Caco-2 (cell line): ENCODE measurements at regions not wholly inside any gene's neighbourhood (a gene's known extent, or its start where the extent isn't known, plus 50 kb on each side); places are given as distances from the start of the nearest gene placed in this dataset.

Experiments
- BruUV-seq: library from RNA; stranded (reverse); fragments of 400-500 nt; replicated peaks from 2 replicates; lab custom pipeline; 2021; lab: Mats Ljungman, UMichigan
- CTCF ChIA-PET: fragments of 300-600 bp; sonication (Branson Sonifier 250); formaldehyde crosslinking; loops from one replicate; lab custom pipeline; 2022; ENCODE audit warnings: antibody characterized with exemption; lab: Charles Lee
- POLR2A ChIA-PET: fragments of 300-600 bp; sonication (Branson Sonifier 250); formaldehyde crosslinking; loops from one replicate; lab custom pipeline; 2022; ENCODE audit warnings: antibody characterized with exemption; lab: Charles Lee
- DNase-seq, 2 experiments: peaks; one replicate each; pipeline versions ENCODE4 v3.0.0 to v3.0.0-alpha.2; 2020 to 2022
- H3K27me3 ChIP-seq: replicated peaks from 2 replicates; pipeline ENCODE4 v1.6.0; 2011; ENCODE audit warnings: low read length; ENCODE audit not compliant: control insufficient read depth, insufficient read depth
- H3K36me3 ChIP-seq: 2 replicates; pipeline ENCODE4 v1.5.1; 2011; ENCODE audit warnings: low read length; ENCODE audit not compliant: control insufficient read depth, insufficient read depth
- H3K4me1 ChIP-seq: fragments of 250-450 bp; sonication (Bioruptor Pico); 2 replicates; pipeline ENCODE4 v1.5.1; 2020; ENCODE audit warnings: mild to moderate bottlenecking
- H3K4me3 ChIP-seq: 2 replicates; pipeline ENCODE4 v1.5.1; 2011; ENCODE audit warnings: low read depth, mild to moderate bottlenecking, control low read depth, low read length
- H3K9me3 ChIP-seq: fragments of 250-450 bp; sonication (Bioruptor Pico); 2 replicates; pipeline ENCODE4 v1.5.1; 2020; ENCODE audit warnings: mild to moderate bottlenecking, moderate library complexity
- H3K27ac Mint-ChIP-seq: one replicate; pipeline ENCODE4 v1.8.0; 2022; ENCODE audit warnings: mixed read lengths; ENCODE audit not compliant: unreplicated experiment
- H3K27me3 Mint-ChIP-seq: one replicate; pipeline ENCODE4 v1.8.0; 2022; ENCODE audit warnings: mixed read lengths; ENCODE audit not compliant: insufficient read depth, unreplicated experiment
- H3K36me3 Mint-ChIP-seq: one replicate; pipeline ENCODE4 v1.8.0; 2022; ENCODE audit warnings: mild to moderate bottlenecking, mixed read lengths; ENCODE audit not compliant: insufficient read depth, unreplicated experiment
- H3K4me1 Mint-ChIP-seq: one replicate; pipeline ENCODE4 v1.8.0; 2022; ENCODE audit warnings: low read depth, mixed read lengths; ENCODE audit not compliant: unreplicated experiment
- H3K4me3 Mint-ChIP-seq: one replicate; pipeline ENCODE4 v1.8.0; 2022; ENCODE audit warnings: mild to moderate bottlenecking, moderate library complexity, mixed read lengths; ENCODE audit not compliant: unreplicated experiment
- H3K9me3 Mint-ChIP-seq: one replicate; pipeline ENCODE4 v1.8.0; 2022; ENCODE audit warnings: mixed read lengths; ENCODE audit not compliant: unreplicated experiment
- intact Hi-C: fragments of 100-400 bp; cut with micrococcal nuclease; formaldehyde crosslinking; loops from one replicate; pipeline ENCODE4 v1.10.0; 2022; ENCODE audit not compliant: unreplicated experiment
- TF ChIP-seq, protein P1 (sequence below), 2 experiments: fragments of 200-600 bp in 1 of 2; IDR thresholded peaks; 1 replicate in 1 of 2; 2 replicates in 1 of 2; pipeline versions ENCODE4 v1.5.1 to v1.8.0; 2011 to 2022; ENCODE audit warnings: antibody characterized with exemption in 1 of 2, control low read depth in 1 of 2, inconsistent platforms in 1 of 2, low read depth in 1 of 2, low read length in 1 of 2, mild to moderate bottlenecking in 1 of 2, moderate library complexity in 1 of 2; ENCODE audit not compliant: insufficient read depth in 1 of 2, severe bottlenecking in 1 of 2, unreplicated experiment in 1 of 2

DNA sequence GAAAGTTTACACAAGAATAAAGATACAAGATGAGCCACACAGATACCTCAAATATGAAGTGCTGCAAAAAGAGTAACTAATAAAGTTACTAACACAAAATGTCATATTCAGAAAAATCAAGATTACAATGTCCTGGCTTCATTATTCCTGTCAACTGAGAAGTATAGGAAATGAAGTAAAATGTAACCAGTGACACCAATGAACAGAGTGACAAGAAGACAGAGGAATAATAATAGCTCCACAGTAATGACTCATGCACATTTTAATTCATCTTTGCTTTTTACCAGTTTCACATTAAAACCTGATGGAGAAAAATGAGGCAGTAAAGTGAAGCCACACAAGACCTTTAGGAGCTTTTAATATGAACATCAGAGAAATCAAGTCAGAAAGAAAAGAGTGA lies 214.1 kb downstream of the ZBBX start:
- BruUV-seq: no TSS peak
- H3K4me3 ChIP-seq: no peak overlapping the region
- ChIA-PET CTCF (no interaction called here), POLR2A (no interaction called here)
- Mint-ChIP-seq H3K4me1 (no peaks in the 10 kb centered on the region), H3K36me3 (no peaks in the 10 kb centered on the region), H3K4me3 (no peak overlapping the region), H3K9me3 (no peaks in the 10 kb centered on the region), H3K27me3 (no peaks in the 10 kb centered on the region), H3K27ac (no peak overlapping the region)
- H3K36me3 ChIP-seq: no peaks in the 10 kb centered on the region
- intact Hi-C loops: no loop called here
- H3K4me1 ChIP-seq: no peaks in the 10 kb centered on the region
- TF ChIP-seq, protein P1, sequence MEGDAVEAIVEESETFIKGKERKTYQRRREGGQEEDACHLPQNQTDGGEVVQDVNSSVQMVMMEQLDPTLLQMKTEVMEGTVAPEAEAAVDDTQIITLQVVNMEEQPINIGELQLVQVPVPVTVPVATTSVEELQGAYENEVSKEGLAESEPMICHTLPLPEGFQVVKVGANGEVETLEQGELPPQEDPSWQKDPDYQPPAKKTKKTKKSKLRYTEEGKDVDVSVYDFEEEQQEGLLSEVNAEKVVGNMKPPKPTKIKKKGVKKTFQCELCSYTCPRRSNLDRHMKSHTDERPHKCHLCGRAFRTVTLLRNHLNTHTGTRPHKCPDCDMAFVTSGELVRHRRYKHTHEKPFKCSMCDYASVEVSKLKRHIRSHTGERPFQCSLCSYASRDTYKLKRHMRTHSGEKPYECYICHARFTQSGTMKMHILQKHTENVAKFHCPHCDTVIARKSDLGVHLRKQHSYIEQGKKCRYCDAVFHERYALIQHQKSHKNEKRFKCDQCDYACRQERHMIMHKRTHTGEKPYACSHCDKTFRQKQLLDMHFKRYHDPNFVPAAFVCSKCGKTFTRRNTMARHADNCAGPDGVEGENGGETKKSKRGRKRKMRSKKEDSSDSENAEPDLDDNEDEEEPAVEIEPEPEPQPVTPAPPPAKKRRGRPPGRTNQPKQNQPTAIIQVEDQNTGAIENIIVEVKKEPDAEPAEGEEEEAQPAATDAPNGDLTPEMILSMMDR (IDR thresholded peaks at IDR 0.05; ENCODE audit: insufficient read depth in 1 of 2, low read depth in 1 of 2, low read length in 1 of 2, severe bottlenecking in 1 of 2, unreplicated experiment in 1 of 2): no peak
- no peaks in the 10 kb centered on the region for H3K9me3 ChIP-seq
- no peak for DNase-seq
- H3K27me3 ChIP-seq: no peaks in the 10 kb centered on the region

DNA sequence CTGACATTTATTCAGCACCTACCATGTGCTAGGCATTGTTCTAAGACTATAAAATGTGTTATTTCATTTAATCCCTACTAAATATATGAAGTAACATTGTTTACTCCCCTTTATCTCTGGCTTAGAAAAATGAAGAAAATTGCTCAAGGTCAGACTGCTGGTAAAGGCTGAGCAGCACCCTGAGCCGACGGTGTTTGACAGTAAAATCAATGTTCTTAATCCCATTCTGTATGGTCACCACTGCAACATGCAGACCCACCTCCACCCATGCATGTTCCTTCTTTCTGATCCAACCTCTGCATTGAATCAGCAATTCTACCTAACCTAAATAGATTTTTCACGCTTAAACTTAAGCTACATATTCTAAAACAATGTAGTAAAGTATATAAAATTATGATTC lies 216.5 kb downstream of the ZBBX start:
- Histone ChIP-seq H3K4me3 (no peak overlapping the region), H3K4me1 (no peaks in the 10 kb centered on the region), H3K27me3 (no peaks in the 10 kb centered on the region), H3K36me3 (no peaks in the 10 kb centered on the region), H3K9me3 (no peaks in the 10 kb centered on the region)
- Mint-ChIP-seq H3K27ac (no peak overlapping the region), H3K36me3 (no peaks in the 10 kb centered on the region), H3K4me3 (no peak overlapping the region), H3K27me3 (no peaks in the 10 kb centered on the region), H3K4me1 (no peaks in the 10 kb centered on the region), H3K9me3 (no peaks in the 10 kb centered on the region)
- POLR2A ChIA-PET: no interaction called here
- no TSS peak for BruUV-seq
- intact Hi-C loops: no loop called here
- no peak for DNase-seq
- TF ChIP-seq, protein P1 (IDR thresholded peaks at IDR 0.05; ENCODE audit: insufficient read depth in 1 of 2, low read depth in 1 of 2, low read length in 1 of 2, severe bottlenecking in 1 of 2, unreplicated experiment in 1 of 2): no peak
- CTCF ChIA-PET: no interaction called here

DNA sequence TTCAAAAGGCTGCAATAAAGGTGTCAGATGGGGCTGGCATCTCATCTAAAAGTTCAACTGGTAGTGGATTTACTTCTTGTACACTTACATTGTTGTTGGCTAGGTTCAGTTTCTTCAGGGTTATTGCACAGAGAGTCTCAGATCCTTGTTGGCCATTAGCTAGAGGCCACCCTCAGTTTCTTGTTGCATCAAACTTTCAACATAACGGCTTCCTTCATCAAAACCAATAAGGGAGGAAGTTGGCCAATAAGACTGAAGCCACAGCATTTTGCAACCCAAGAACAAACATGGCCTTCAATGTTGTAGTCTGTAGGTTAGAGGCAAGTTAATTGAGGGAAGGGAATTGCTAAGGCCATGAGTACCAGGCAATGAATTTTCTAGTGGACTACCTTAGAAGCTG lies 218.0 kb downstream of the ZBBX start:
- Histone ChIP-seq H3K36me3 (no peaks in the 10 kb centered on the region), H3K27me3 (no peaks in the 10 kb centered on the region), H3K4me1 (no peaks in the 10 kb centered on the region), H3K4me3 (no peak overlapping the region), H3K9me3 (no peaks in the 10 kb centered on the region)
- no TSS peak for BruUV-seq
- H3K4me3 Mint-ChIP-seq: no peak overlapping the region
- no peaks in the 10 kb centered on the region for H3K36me3 Mint-ChIP-seq
- H3K4me1 Mint-ChIP-seq: no peaks in the 10 kb centered on the region
- ChIA-PET POLR2A (no interaction called here), CTCF (no interaction called here)
- TF ChIP-seq, protein P1 (IDR thresholded peaks at IDR 0.05; ENCODE audit: insufficient read depth in 1 of 2, low read depth in 1 of 2, low read length in 1 of 2, severe bottlenecking in 1 of 2, unreplicated experiment in 1 of 2): no peak
- DNase-seq: no peak
- no peaks in the 10 kb centered on the region for H3K27me3 Mint-ChIP-seq
- intact Hi-C loops: no loop called here
- H3K27ac Mint-ChIP-seq: no peak overlapping the region
- no peaks in the 10 kb centered on the region for H3K9me3 Mint-ChIP-seq
